K562 (cell line): ENCODE measurements at regions not wholly inside any gene's neighbourhood (a gene's known extent, or its start where the extent isn't known, plus 50 kb on each side); places are given as distances from the start of the nearest gene placed in this dataset.
A peak's percentile ranks its signal among the peaks of the same experiment; 100 is the strongest.
"Not testable (repeated sequence)": the region's sequence is repeated elsewhere in the genome, so short reads cannot be mapped to it uniquely, and the experiment has no call there.

Source experiments
- ATAC-seq: fragments of 200-7000 bp; cut with Tn5 transposase; 3 replicates; pipeline ENCODE4 v1.9.1; 2020; ENCODE audit warnings: moderate library complexity
- BruUV-seq: library from RNA; stranded (reverse); fragments of 400-500 nt; replicated peaks from 2 replicates; lab custom pipeline; 2021; lab: Mats Ljungman, UMichigan
- CTCF ChIA-PET: fragments of 300-600 bp; formaldehyde crosslinking; extraction: SDS; loops from one replicate; lab custom pipeline; 2021; ENCODE audit warnings: low intra/inter-chr PET ratio; lab: Yijun Ruan, JAX
- POLR2A ChIA-PET: fragments of 300-600, 350-650 bp; sonication (Branson Sonifier 250); formaldehyde crosslinking; extraction: SDS; loops from one replicate; lab custom pipeline; 2021; ENCODE audit warnings: antibody characterized with exemption, inconsistent platforms; lab: Yijun Ruan, JAX
- DNase-seq, 4 experiments: peaks; one replicate each; pipeline versions ENCODE4 v3.0.0 to v3.0.0-alpha.2; 2011 to 2018; ENCODE audit warnings: low spot score in 3 of 4, mixed read lengths in 3 of 4; ENCODE audit errors: extremely low read depth in 1 of 4
- FAIRE-seq: peaks from 2 replicates; lab custom pipeline; 2011; peaks lifted over from hg19 to GRCh38; lab: Jason Lieb, UNC
- H2AFZ ChIP-seq: 2 replicates; pipeline ENCODE4 v1.6.0; 2011; ENCODE audit warnings: low read depth, low read length, control low read depth, inconsistent platforms
- H3K27ac ChIP-seq: fragments of 200-600 bp; 3 replicates; pipeline ENCODE4 v1.8.0; 2011; ENCODE audit warnings: low read depth, mild to moderate bottlenecking, control low read depth, inconsistent platforms, low read length, moderate library complexity, mixed read lengths; ENCODE audit errors: extremely low read depth
- H3K27me3 ChIP-seq, 2 experiments: fragments of 300-600 bp in 1 of 2; 2 replicates in 1 of 2; 3 replicates in 1 of 2; pipeline versions ENCODE4 v1.6.0 to v1.8.0; 2011; ENCODE audit warnings: inconsistent platforms in 2 of 2, low read length in 2 of 2, mild to moderate bottlenecking in 1 of 2, mixed read lengths in 1 of 2, moderate library complexity in 1 of 2; ENCODE audit not compliant: control insufficient read depth in 2 of 2, insufficient read depth in 2 of 2
- H3K36me3 ChIP-seq: fragments of 300-600 bp; 3 replicates; pipeline ENCODE4 v1.8.0; 2011; ENCODE audit warnings: mild to moderate bottlenecking, low read length, inconsistent platforms; ENCODE audit not compliant: control insufficient read depth, insufficient read depth
- H3K4me1 ChIP-seq, 2 experiments: fragments of 200-600 bp in 1 of 2; replicated peaks in 1 of 2; 2 replicates in 1 of 2; 3 replicates in 1 of 2; pipeline versions ENCODE4 v1.5.1 to v1.8.0; 2011; ENCODE audit warnings: inconsistent platforms in 2 of 2, low read length in 2 of 2, mild to moderate bottlenecking in 1 of 2, mixed read lengths in 1 of 2, moderate library complexity in 1 of 2; ENCODE audit not compliant: control insufficient read depth in 2 of 2, insufficient read depth in 2 of 2
- H3K4me2 ChIP-seq: 2 replicates; pipeline ENCODE4 v1.6.1; 2011; ENCODE audit warnings: low read length, control low read depth, inconsistent platforms, mixed read lengths; ENCODE audit not compliant: insufficient read depth
- H3K4me3 ChIP-seq: fragments of 200-600 bp; sonication (generic), shearing (Covaris generic); 2 replicates; pipeline ENCODE4 v1.5.1; 2016; ENCODE audit warnings: control low read depth, inconsistent platforms
- H3K79me2 ChIP-seq: fragments of 200-600 bp; 3 replicates; pipeline ENCODE4 v1.8.0; 2011; ENCODE audit warnings: low read length, inconsistent platforms; ENCODE audit not compliant: control insufficient read depth, insufficient read depth
- H3K9ac ChIP-seq, 2 experiments: 2 replicates each; pipeline versions ENCODE4 v1.6.0 to v1.6.1; 2011; ENCODE audit warnings: low read depth in 2 of 2, low read length in 2 of 2, control low read depth in 1 of 2, inconsistent platforms in 1 of 2, mild to moderate bottlenecking in 1 of 2, mixed read lengths in 1 of 2; ENCODE audit not compliant: insufficient read depth in 1 of 2
- H3K9me1 ChIP-seq: one replicate; pipeline ENCODE4 v1.6.0; 2011; ENCODE audit warnings: inconsistent platforms, mild to moderate bottlenecking, low read length, moderate library complexity; ENCODE audit not compliant: control insufficient read depth, insufficient read depth
- H3K9me3 ChIP-seq: replicated peaks from 2 replicates; pipeline ENCODE4 v1.5.1; 2011; ENCODE audit warnings: low read depth, low read length, inconsistent platforms; ENCODE audit not compliant: control insufficient read depth, insufficient read depth
- H4K20me1 ChIP-seq: replicated peaks from 2 replicates; pipeline ENCODE4 v1.6.1; 2011; ENCODE audit warnings: low read length, inconsistent platforms, mixed read lengths; ENCODE audit not compliant: control insufficient read depth, insufficient read depth
- WGBS: fragments of 100-300 bp; shearing (Covaris generic); methylation state at CpG from one replicate; pipeline ENCODE4 v1.1.6; 2016; ENCODE audit warnings: low coverage, mixed read lengths; ENCODE audit not compliant: insufficient coverage; ENCODE audit errors: missing lambda C conversion rate; 5-methylcytosine and 5-hydroxymethylcytosine counted together
- in situ Hi-C: fragments of 300-500 bp; cut with MboI; formaldehyde crosslinking; loops from 4 replicates; pipeline ENCODE4 v1.15.0; 2018; ENCODE audit warnings: inconsistent platforms, mixed read lengths
- intact Hi-C: fragments of 100-400 bp; cut with micrococcal nuclease; formaldehyde crosslinking; loops from 2 replicates; pipeline ENCODE4 v1.14.2; 2022

GRCh38 chr12:9446883-9447761 is 160.6 kb downstream of the KLRB1 start:
- peak; percentile 41 for ATAC-seq
- Histone ChIP-seq H3K4me2 (0 out of 2 replicates have a peak overlapping the region, but pooled peaks have one; percentile 32), H3K27ac (peak overlapping the region; percentile 74), H3K4me3 (peak overlapping the region; percentile 53), H3K9ac (peak overlapping the region; percentile 54 to 84), H3K79me2 (peaks cover 14% of the 10 kb centered on the region)
- H3K9me1 ChIP-seq, intact Hi-C loops, CTCF ChIA-PET, FAIRE-seq, H3K4me1 ChIP-seq, H3K36me3 ChIP-seq, BruUV-seq, H3K9me3 ChIP-seq, DNase-seq, in situ Hi-C loops, H2AFZ ChIP-seq, H3K27me3 ChIP-seq, POLR2A ChIA-PET, H4K20me1 ChIP-seq: not testable (repeated sequence)
- WGBS: 0% methylated on average over 5 of the region's 20 CpGs

GRCh38 chr12:9440428-9440827 is 167.3 kb downstream of the KLRB1 start:
- H3K9ac ChIP-seq, H3K4me1 ChIP-seq, H3K9me1 ChIP-seq, H4K20me1 ChIP-seq, H3K27me3 ChIP-seq, H3K9me3 ChIP-seq, DNase-seq, BruUV-seq, ATAC-seq, in situ Hi-C loops, POLR2A ChIA-PET, CTCF ChIA-PET, intact Hi-C loops, H3K4me2 ChIP-seq, H3K4me3 ChIP-seq, H2AFZ ChIP-seq, H3K79me2 ChIP-seq, H3K27ac ChIP-seq, FAIRE-seq, H3K36me3 ChIP-seq: not testable (repeated sequence)
- 91% methylated on average over 1 of the region's 5 CpGs for WGBS

GRCh38 chr12:9435682-9436081 is 172.0 kb downstream of the KLRB1 start:
- H3K4me2 ChIP-seq, CTCF ChIA-PET, H3K27ac ChIP-seq, FAIRE-seq, H3K36me3 ChIP-seq, ATAC-seq, H4K20me1 ChIP-seq, BruUV-seq, DNase-seq, in situ Hi-C loops, H3K9me1 ChIP-seq, intact Hi-C loops, H3K4me3 ChIP-seq, H3K9ac ChIP-seq, H3K27me3 ChIP-seq, H3K79me2 ChIP-seq, H3K4me1 ChIP-seq, H3K9me3 ChIP-seq, POLR2A ChIA-PET, H2AFZ ChIP-seq: not testable (repeated sequence)
- 94% methylated on average over 2 of the region's 15 CpGs for WGBS

- BruUV-seq, ATAC-seq, POLR2A ChIA-PET, intact Hi-C loops, H3K36me3 ChIP-seq, H3K27me3 ChIP-seq, H3K4me1 ChIP-seq, DNase-seq, H3K9me3 ChIP-seq, H3K27ac ChIP-seq, H3K9me1 ChIP-seq, H3K4me3 ChIP-seq, H2AFZ ChIP-seq, FAIRE-seq, in situ Hi-C loops, H3K79me2 ChIP-seq, H3K4me2 ChIP-seq, CTCF ChIA-PET, H4K20me1 ChIP-seq, H3K9ac ChIP-seq: not testable (repeated sequence)
- WGBS: no CpG with 5 or more reads among the region's 19 CpGs
These were observed 177.3 kb downstream of the KLRB1 start for GRCh38 chr12:9430385-9430784.
